Keratinocyte (primary cell): ENCODE measurements at regions not wholly inside any gene's neighbourhood (a gene's known extent, or its start where the extent isn't known, plus 50 kb on each side); places are given as distances from the start of the nearest gene placed in this dataset.

Experiments used
- DNase-seq: peaks from one replicate; pipeline ENCODE4 v3.0.0-alpha.2; 2011; ENCODE audit warnings: low read depth, missing footprints, low spot score
- FAIRE-seq: peaks from 2 replicates; lab custom pipeline; 2011; peaks lifted over from hg19 to GRCh38; lab: Jason Lieb, UNC
- H2AFZ ChIP-seq: 2 replicates; pipeline ENCODE4 v1.6.0; 2012; ENCODE audit warnings: low read length, control low read depth, inconsistent platforms; ENCODE audit not compliant: control insufficient read depth
- H3K27ac ChIP-seq: 2 replicates; pipeline ENCODE4 v1.5.1; 2011; ENCODE audit warnings: low read length; ENCODE audit not compliant: control insufficient read depth, insufficient read depth
- H3K27me3 ChIP-seq: 3 replicates; pipeline ENCODE4 v1.6.0; 2011; ENCODE audit warnings: low read length; ENCODE audit not compliant: control insufficient read depth, insufficient read depth; ENCODE audit errors: extremely low read depth
- H3K36me3 ChIP-seq, 2 experiments: 2 replicates in 1 of 2; 3 replicates in 1 of 2; pipeline ENCODE4 v1.5.1; 2011; ENCODE audit warnings: low read length in 2 of 2, mild to moderate bottlenecking in 1 of 2; ENCODE audit not compliant: control insufficient read depth in 2 of 2, insufficient read depth in 2 of 2; ENCODE audit errors: extremely low read depth in 1 of 2
- H3K4me1 ChIP-seq: 3 replicates; pipeline ENCODE4 v1.5.1; 2011; ENCODE audit warnings: low read length; ENCODE audit not compliant: control insufficient read depth, insufficient read depth; ENCODE audit errors: extremely low read depth
- H3K4me2 ChIP-seq: 3 replicates; pipeline ENCODE4 v1.6.0; 2011; ENCODE audit warnings: low read depth, low read length; ENCODE audit not compliant: control insufficient read depth, insufficient read depth; ENCODE audit errors: extremely low read depth
- H3K4me3 ChIP-seq, 3 experiments: fragments of 200-600 bp in 1 of 3; sonication (generic) in 1 of 3; 2 replicates in 2 of 3; 3 replicates in 1 of 3; pipeline ENCODE4 v1.5.1; 2011 to 2016; ENCODE audit warnings: low read length in 3 of 3, mild to moderate bottlenecking in 3 of 3, control low read depth in 2 of 3, inconsistent platforms in 1 of 3, low read depth in 1 of 3, mixed read lengths in 1 of 3, mixed run types in 1 of 3, moderate library complexity in 1 of 3; ENCODE audit not compliant: control insufficient read depth in 2 of 3, insufficient read depth in 2 of 3; ENCODE audit errors: extremely low read depth in 1 of 3
- H3K79me2 ChIP-seq: 2 replicates; pipeline ENCODE4 v1.6.0; 2012; ENCODE audit warnings: low read length; ENCODE audit not compliant: control insufficient read depth, insufficient read depth
- H3K9ac ChIP-seq: 3 replicates; pipeline ENCODE4 v1.6.0; 2011; ENCODE audit warnings: low read length; ENCODE audit not compliant: control insufficient read depth, insufficient read depth; ENCODE audit errors: extremely low read depth
- H3K9me1 ChIP-seq: 3 replicates; pipeline ENCODE4 v1.6.0; 2011; ENCODE audit warnings: low read length; ENCODE audit not compliant: control insufficient read depth, insufficient read depth; ENCODE audit errors: extremely low read depth
- H3K9me3 ChIP-seq: 2 replicates; pipeline ENCODE4 v1.5.1; 2012; ENCODE audit warnings: low read depth, low read length; ENCODE audit not compliant: control insufficient read depth
- H4K20me1 ChIP-seq: 3 replicates; pipeline ENCODE4 v1.6.0; 2011; ENCODE audit warnings: low read length; ENCODE audit not compliant: control insufficient read depth, insufficient read depth; ENCODE audit errors: extremely low read depth
- CTCF ChIP-seq, 3 experiments: IDR thresholded peaks in 1 of 3; conservative IDR thresholded peaks in 1 of 3; optimal IDR thresholded peaks in 1 of 3; 2 replicates in 2 of 3; 3 replicates in 1 of 3; pipeline versions ENCODE3 to v1.5.1; 2011; ENCODE audit warnings: low read length in 3 of 3, mild to moderate bottlenecking in 3 of 3, moderate library complexity in 2 of 3, control low read depth in 1 of 3, inconsistent platforms in 1 of 3; ENCODE audit not compliant: insufficient read depth in 2 of 3; ENCODE audit errors: extremely low read depth in 1 of 3
- EZH2 ChIP-seq: IDR thresholded peaks from one replicate; pipeline ENCODE4 v1.6.1; 2012; ENCODE audit warnings: inconsistent platforms, mild to moderate bottlenecking, low read length, moderate library complexity
- dilution Hi-C: fragments of 300-500 bp; cut with MboI; formaldehyde crosslinking; loops from one replicate; pipeline ENCODE4 v1.7.0; 2020; ENCODE audit warnings: low sequenced_read_pairs; ENCODE audit not compliant: extremely low pct_ligation_motif_present

- H3K9me3 ChIP-seq: no peaks in the 10 kb centered on the region
- dilution Hi-C loops: no loop called here
- no peaks in the 10 kb centered on the region for H3K27me3 ChIP-seq
- H3K79me2 ChIP-seq: no peaks in the 10 kb centered on the region
- no peaks in the 10 kb centered on the region for H3K9me1 ChIP-seq
- FAIRE-seq: no peak
- TF ChIP-seq EZH2 (no peak), CTCF (optimal IDR thresholded peaks at IDR 0.05 in 1 of 3, IDR thresholded peaks at IDR 0.05 in 1 of 3, conservative IDR thresholded peaks at IDR 0.05 in 1 of 3; ENCODE audit: extremely low read depth in 1 of 3, insufficient read depth in 2 of 3, low read length in 3 of 3) (no peak)
- H3K4me2 ChIP-seq: no peak overlapping the region
- no peak overlapping the region for H3K27ac ChIP-seq
- no peak overlapping the region for H3K4me3 ChIP-seq
- no peaks in the 10 kb centered on the region for H3K4me1 ChIP-seq
- no peaks in the 10 kb centered on the region for H4K20me1 ChIP-seq
- no peak for DNase-seq
- H2AFZ ChIP-seq: no peak overlapping the region
- no peak overlapping the region for H3K9ac ChIP-seq
- no peaks in the 10 kb centered on the region for H3K36me3 ChIP-seq
These were observed 129.8 kb downstream of the HDGFL1 start for GRCh38 chr6:22699151-22699550.

- Histone ChIP-seq H3K9ac (no peak overlapping the region), H3K79me2 (no peaks in the 10 kb centered on the region), H2AFZ (no peak overlapping the region), H3K9me1 (no peaks in the 10 kb centered on the region), H3K36me3 (no peaks in the 10 kb centered on the region), H3K4me3 (no peak overlapping the region), H3K9me3 (no peaks in the 10 kb centered on the region), H4K20me1 (no peaks in the 10 kb centered on the region), H3K27me3 (no peaks in the 10 kb centered on the region), H3K4me1 (no peaks in the 10 kb centered on the region), H3K27ac (no peak overlapping the region), H3K4me2 (no peak overlapping the region)
- no peak for DNase-seq
- no peak for TF ChIP-seq CTCF (optimal IDR thresholded peaks at IDR 0.05 in 1 of 3, IDR thresholded peaks at IDR 0.05 in 1 of 3, conservative IDR thresholded peaks at IDR 0.05 in 1 of 3; ENCODE audit: extremely low read depth in 1 of 3, insufficient read depth in 2 of 3, low read length in 3 of 3)
- TF ChIP-seq EZH2: no peak
- dilution Hi-C loops: no loop called here
- no peak for FAIRE-seq
These were observed 137.3 kb downstream of the HDGFL1 start for GRCh38 chr6:22706651-22707050.
